ENCODE measurements at regions not wholly inside any gene's neighbourhood (a gene's known extent, or its start where the extent isn't known, plus 50 kb on each side); places are given as distances from the start of the nearest gene placed in this dataset.

DNA sequence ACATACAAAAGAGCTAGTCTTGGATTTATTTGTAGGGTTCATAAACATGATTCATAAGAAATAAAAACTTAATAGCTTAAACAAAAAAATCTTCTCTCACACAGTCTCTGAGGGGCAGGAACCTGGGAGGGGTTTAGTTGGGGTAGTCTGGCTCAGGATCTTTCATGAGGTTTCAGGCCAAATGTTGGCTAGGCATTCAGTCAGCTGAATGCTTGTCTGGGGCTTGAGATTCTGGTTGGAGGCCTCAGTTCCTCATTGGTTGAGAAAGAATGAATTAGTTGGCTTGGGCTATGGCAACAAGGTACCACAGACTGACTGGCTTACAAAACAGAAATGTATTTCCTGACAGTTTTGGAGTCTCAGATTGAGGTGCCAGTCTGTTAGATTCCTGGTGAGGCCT, 74.3 kb downstream of the ANKRD7 start:
- no peak for TF ChIP-seq ZFX (IDR thresholded peaks at IDR 0.05; ENCODE audit: borderline replicate concordance)
- TF ChIP-seq, protein P1, sequence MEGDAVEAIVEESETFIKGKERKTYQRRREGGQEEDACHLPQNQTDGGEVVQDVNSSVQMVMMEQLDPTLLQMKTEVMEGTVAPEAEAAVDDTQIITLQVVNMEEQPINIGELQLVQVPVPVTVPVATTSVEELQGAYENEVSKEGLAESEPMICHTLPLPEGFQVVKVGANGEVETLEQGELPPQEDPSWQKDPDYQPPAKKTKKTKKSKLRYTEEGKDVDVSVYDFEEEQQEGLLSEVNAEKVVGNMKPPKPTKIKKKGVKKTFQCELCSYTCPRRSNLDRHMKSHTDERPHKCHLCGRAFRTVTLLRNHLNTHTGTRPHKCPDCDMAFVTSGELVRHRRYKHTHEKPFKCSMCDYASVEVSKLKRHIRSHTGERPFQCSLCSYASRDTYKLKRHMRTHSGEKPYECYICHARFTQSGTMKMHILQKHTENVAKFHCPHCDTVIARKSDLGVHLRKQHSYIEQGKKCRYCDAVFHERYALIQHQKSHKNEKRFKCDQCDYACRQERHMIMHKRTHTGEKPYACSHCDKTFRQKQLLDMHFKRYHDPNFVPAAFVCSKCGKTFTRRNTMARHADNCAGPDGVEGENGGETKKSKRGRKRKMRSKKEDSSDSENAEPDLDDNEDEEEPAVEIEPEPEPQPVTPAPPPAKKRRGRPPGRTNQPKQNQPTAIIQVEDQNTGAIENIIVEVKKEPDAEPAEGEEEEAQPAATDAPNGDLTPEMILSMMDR (IDR thresholded peaks at IDR 0.05): no peak
- H3K27ac ChIP-seq: no peak overlapping the region

DNA sequence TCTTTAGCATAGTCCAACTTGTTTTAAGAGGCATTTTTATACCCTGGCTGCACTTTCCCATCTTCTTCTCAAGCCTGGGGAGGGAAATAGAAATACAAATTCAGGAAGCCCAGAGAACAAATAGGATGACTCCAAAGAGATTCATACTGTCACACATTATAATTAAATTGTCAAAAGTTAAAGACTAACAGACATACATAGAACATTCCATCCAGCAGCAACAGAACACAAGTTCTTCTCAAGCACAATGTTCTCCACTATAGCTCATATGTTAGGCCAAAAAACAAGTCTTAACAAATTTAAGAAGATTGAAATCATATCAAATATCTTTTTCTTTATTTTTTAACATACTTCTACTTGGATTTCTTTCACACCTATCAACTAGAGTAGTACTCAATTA, 75.7 kb downstream of the ANKRD7 start:
- TF ChIP-seq, protein P1 (IDR thresholded peaks at IDR 0.05): no peak
- TF ChIP-seq ZFX (IDR thresholded peaks at IDR 0.05; ENCODE audit: borderline replicate concordance): no peak
- H3K27ac ChIP-seq: no peak overlapping the region

DNA sequence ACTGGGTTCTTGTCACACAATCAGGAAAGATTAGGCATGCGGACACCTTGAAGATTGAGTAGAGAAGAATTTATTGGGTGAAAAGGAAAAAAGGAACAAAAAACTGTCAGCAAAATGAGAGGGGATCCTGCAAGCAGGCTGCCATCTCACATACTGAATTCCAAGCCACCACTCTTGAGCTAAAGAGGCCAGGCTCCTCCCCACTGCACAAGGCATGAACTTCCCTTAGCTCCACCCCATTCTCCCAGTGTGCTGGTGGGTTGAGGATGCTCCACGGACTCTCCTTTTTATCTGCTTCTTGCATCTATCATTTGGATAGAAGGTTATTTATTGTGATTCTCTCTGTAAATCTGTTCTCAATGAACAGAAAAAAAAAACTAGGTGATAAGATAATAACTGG, 79.6 kb downstream of the ANKRD7 start:
- H3K27ac ChIP-seq: no peak overlapping the region
- TF ChIP-seq, protein P1 (IDR thresholded peaks at IDR 0.05): no peak
- TF ChIP-seq ZFX (IDR thresholded peaks at IDR 0.05; ENCODE audit: borderline replicate concordance): no peak

DNA sequence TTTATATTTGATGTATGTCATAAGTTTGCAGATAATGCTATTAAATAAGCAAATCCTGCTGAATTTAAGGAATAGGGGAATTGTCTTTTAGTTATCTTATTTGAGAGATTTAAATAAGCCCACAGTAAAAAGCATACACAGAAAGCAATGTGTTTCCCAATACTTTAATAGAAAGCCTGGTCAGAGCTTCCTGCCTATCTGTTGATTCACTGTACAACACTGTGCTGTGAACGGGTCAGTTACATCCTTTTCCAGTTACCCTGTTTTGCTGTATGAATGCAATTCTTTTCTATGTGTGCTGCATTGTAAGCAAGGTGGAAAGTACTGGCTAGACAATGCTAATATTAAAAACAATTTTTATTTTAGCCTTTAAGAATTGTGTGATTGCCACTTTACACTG, 81.2 kb downstream of the ANKRD7 start:
- no peak overlapping the region for H3K27ac ChIP-seq
- TF ChIP-seq, protein P1 (IDR thresholded peaks at IDR 0.05): no peak
- no peak for TF ChIP-seq ZFX (IDR thresholded peaks at IDR 0.05; ENCODE audit: borderline replicate concordance)

DNA sequence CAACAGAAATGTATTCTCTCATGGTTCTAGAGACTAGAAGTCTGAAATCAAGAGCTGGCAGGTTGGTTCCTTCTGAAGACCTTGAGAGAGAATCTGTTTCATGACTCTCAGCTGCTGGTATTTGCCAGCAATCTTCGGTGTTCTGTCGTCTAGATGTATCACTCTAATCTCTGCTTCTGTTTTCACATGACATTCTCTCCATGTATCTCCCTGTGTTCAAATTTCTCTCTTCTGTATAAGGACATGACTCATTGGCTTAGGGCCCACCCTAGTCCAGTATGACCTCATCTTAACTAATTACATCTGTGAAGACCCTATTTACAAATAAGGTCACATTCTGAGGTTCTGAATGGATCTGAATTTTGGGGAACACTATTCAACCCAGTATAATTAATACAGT, 82.3 kb downstream of the ANKRD7 start:
- H3K27ac ChIP-seq: no peak overlapping the region
- TF ChIP-seq ZFX (IDR thresholded peaks at IDR 0.05; ENCODE audit: borderline replicate concordance): no peak
- TF ChIP-seq, protein P1 (IDR thresholded peaks at IDR 0.05): no peak

DNA sequence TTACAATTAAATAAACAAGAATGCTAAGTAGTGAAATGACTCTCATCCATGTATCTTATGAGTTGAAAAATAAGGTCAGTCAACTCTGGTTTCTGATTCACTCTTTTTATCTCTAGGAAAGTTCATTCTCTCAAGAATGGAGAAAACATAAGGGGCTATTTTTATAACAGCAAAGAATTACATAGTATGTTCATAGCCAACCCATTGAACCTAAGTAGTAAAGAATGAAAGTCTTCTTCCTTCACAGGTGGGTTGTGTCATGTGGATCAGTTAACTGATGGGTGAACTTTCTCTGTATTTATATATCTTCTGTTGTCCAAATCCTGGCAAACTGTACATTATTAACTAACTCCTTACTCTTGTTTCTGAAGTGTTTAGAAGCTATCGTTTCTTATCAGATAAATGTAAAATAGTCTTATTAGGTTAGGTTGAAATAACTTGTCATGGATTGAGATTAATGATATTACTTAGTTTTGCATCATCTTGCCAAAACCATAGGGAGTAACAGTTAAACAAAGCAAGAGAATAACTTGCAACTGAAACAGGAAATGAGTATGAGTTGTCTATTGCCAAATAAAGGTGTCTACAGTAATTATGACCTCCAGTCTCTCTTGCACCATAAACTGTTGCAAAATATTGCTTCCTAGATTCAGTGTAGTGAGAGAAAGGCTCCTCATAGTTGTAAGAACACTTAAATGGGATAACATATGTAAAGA, 86.8 kb downstream of the ANKRD7 start:
- H3K27ac ChIP-seq: no peak overlapping the region
- TF ChIP-seq ZFX (IDR thresholded peaks at IDR 0.05; ENCODE audit: borderline replicate concordance): no peak

DNA sequence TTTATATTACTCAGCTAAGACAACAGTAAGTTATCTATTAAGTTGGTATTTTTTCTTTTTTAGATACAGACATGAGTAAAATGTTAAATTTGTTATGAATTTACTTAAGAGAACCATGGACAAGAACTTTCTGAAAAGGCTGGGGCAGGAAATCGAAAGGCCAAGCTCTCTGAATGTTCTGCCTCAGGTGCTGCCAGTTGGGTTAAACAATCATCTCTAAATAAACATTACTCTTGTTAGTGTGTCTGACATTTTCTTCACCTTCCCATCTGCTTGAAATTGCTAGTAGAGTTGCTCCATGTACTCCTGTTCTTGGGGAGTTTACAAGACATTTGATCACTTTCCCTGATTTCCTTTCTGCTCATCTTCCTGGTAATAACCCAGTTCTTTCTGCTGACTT, 87.5 kb downstream of the ANKRD7 start:
- no peak for TF ChIP-seq ZFX (IDR thresholded peaks at IDR 0.05; ENCODE audit: borderline replicate concordance)
- TF ChIP-seq, protein P1 (IDR thresholded peaks at IDR 0.05): no peak
- H3K27ac ChIP-seq: no peak overlapping the region

DNA sequence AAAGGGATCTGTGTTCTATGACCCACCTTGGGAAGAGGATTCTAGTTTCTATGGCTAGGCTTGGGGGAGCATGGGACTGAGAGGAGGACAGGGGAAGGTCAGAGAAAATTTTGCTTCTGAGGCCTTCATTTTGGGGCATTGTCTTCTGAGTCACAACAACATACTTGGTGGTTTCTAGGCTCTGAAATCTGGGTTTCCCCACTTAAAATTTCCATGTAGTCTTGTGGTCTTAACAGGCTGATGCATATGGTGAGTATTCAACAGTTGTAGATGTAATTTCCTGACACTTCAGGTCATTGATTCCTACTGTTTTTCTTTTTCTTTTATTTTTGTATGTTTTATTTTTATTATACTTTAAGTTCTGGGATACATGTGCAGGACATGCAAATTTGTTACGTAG, 88.5 kb downstream of the ANKRD7 start:
- no peak overlapping the region for H3K27ac ChIP-seq
- TF ChIP-seq, protein P1 (IDR thresholded peaks at IDR 0.05): no peak
- TF ChIP-seq ZFX (IDR thresholded peaks at IDR 0.05; ENCODE audit: borderline replicate concordance): no peak

Data from 22Rv1 (cell line).